Panc1 (cell line): ENCODE measurements at regions not wholly inside any gene's neighbourhood (a gene's known extent, or its start where the extent isn't known, plus 50 kb on each side); places are given as distances from the start of the nearest gene placed in this dataset.

ENCODE experiments used
- ATAC-seq: fragments of 200-7000 bp; cut with Tn5 transposase; 2 replicates; pipeline ENCODE4 v1.9.1; 2020; ENCODE audit warnings: mild to moderate bottlenecking, moderate library complexity
- BruUV-seq: library from RNA; stranded (reverse); fragments of 400-500 nt; replicated peaks from 2 replicates; lab custom pipeline; 2021; lab: Mats Ljungman, UMichigan
- CTCF ChIA-PET: fragments of 300-600 bp; sonication (Branson Sonifier 250); formaldehyde crosslinking; loops from one replicate; lab custom pipeline; 2022; ENCODE audit warnings: antibody characterized with exemption; lab: Charles Lee
- POLR2A ChIA-PET: fragments of 300-600 bp; sonication (Branson Sonifier 250); formaldehyde crosslinking; loops from one replicate; lab custom pipeline; 2022; ENCODE audit warnings: antibody characterized with exemption; lab: Charles Lee
- DNase-seq: peaks from one replicate; pipeline ENCODE4 v3.0.0-alpha.2; 2010; ENCODE audit warnings: low read depth, low spot score
- H3K27ac ChIP-seq: 2 replicates; pipeline ENCODE4 v1.5.1; 2011; ENCODE audit warnings: mild to moderate bottlenecking, low read length, inconsistent platforms
- H3K27me3 ChIP-seq: fragments of 200-500 bp; sonication (Bioruptor generic); 2 replicates; pipeline ENCODE4 v1.6.0; 2014; ENCODE audit warnings: low read length, inconsistent platforms; ENCODE audit not compliant: control insufficient read depth, insufficient read depth
- H3K36me3 ChIP-seq: fragments of 200-500 bp; sonication (Bioruptor generic); 2 replicates; pipeline ENCODE4 v1.5.1; 2014; ENCODE audit warnings: inconsistent platforms, mild to moderate bottlenecking, low read length, moderate library complexity; ENCODE audit not compliant: control insufficient read depth, insufficient read depth
- H3K4me1 ChIP-seq: 2 replicates; pipeline ENCODE4 v1.5.1; 2011; ENCODE audit warnings: inconsistent platforms, mild to moderate bottlenecking, low read length, moderate library complexity; ENCODE audit not compliant: control insufficient read depth, insufficient read depth
- H3K4me3 ChIP-seq, 2 experiments: 2 replicates each; pipeline ENCODE4 v1.5.1; 2011 to 2012; ENCODE audit warnings: low read depth in 2 of 2, low read length in 2 of 2, mild to moderate bottlenecking in 2 of 2, inconsistent platforms in 1 of 2, moderate library complexity in 1 of 2
- H3K9me3 ChIP-seq: fragments of 200-500 bp; sonication (Bioruptor generic); 2 replicates; pipeline ENCODE4 v1.5.1; 2014; ENCODE audit warnings: low read depth, mild to moderate bottlenecking, inconsistent platforms, low read length, moderate library complexity; ENCODE audit not compliant: control insufficient read depth, insufficient read depth
- POLR2AphosphoS5 ChIP-seq: IDR thresholded peaks from 2 replicates; pipeline ENCODE4 v1.6.1; 2012; ENCODE audit warnings: mild to moderate bottlenecking, low read depth, low read length, moderate library complexity
- SIN3A ChIP-seq: IDR thresholded peaks from 2 replicates; pipeline ENCODE4 v1.6.1; 2012; ENCODE audit warnings: low read depth, mild to moderate bottlenecking, low read length, moderate library complexity, borderline replicate concordance; ENCODE audit not compliant: insufficient read depth
- TCF7L2 ChIP-seq: IDR thresholded peaks from 2 replicates; pipeline ENCODE4 v1.6.1; 2011; ENCODE audit warnings: mild to moderate bottlenecking, low read depth, low read length, inconsistent platforms
- in situ Hi-C: cut with HindIII; loops from 2 replicates; pipeline ENCODE4 v1.10.0; 2016; ENCODE audit warnings: low sequenced_read_pairs, low pct_unique_long_range_greater_than_20kb
- intact Hi-C: fragments of 100-400 bp; cut with micrococcal nuclease; formaldehyde crosslinking; loops from one replicate; pipeline ENCODE4 v1.10.0; 2022; ENCODE audit not compliant: unreplicated experiment
- TF ChIP-seq, protein P1 (sequence below): fragments of 450-650 bp; IDR thresholded peaks from 2 replicates; pipeline ENCODE4 v1.5.1; 2017; ENCODE audit warnings: mild to moderate bottlenecking
- TF ChIP-seq, protein P2 (sequence below), 2 experiments: IDR thresholded peaks; 2 replicates each; pipeline ENCODE4 v1.6.1; 2011 to 2012; ENCODE audit warnings: low read depth in 2 of 2, control low read depth in 1 of 2, low read length in 1 of 2, mild to moderate bottlenecking in 1 of 2, moderate library complexity in 1 of 2; ENCODE audit not compliant: insufficient read depth in 1 of 2

DNA sequence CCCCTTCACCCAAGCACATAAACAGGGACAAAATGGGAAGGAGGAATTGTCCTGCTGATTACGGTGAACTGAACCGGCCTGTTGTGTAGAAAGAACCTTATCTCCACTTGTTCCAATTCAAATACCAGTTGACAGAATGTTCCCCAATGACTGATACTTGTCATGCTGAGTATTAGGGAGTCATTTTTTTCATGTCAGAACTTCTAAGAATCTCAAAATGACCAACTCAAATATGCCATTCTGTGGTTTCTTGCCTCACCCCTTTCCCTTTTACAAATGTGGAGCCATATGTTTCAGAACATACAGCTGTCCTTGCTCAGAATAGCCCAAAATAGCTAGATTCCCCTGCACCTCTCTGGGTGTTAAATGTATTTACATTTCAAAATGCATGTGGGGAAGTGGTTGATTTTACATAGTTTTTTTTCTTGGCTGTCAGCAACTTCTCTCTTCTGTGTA lies 405.9 kb upstream of the TBL1XR1 start:
- no peaks in the 10 kb centered on the region for H3K36me3 ChIP-seq
- no peak overlapping the region for H3K4me3 ChIP-seq
- ChIA-PET POLR2A (no interaction called here), CTCF (no interaction called here)
- ATAC-seq (peak; percentile 21; the same call in 1 of the 2 replicates), DNase-seq (no peak)
- H3K27ac ChIP-seq = peak overlapping the region; percentile 64
- H3K9me3 ChIP-seq = peaks cover 4% of the 10 kb centered on the region; the same call in 1 of the 2 replicates
- no peaks in the 10 kb centered on the region for H3K27me3 ChIP-seq
- in situ Hi-C loops = no loop called here
- no TSS peak for BruUV-seq
- intact Hi-C loops = no loop called here
- TF ChIP-seq SIN3A (no peak), POLR2AphosphoS5 (no peak), TCF7L2 (no peak)
- TF ChIP-seq, protein P1, sequence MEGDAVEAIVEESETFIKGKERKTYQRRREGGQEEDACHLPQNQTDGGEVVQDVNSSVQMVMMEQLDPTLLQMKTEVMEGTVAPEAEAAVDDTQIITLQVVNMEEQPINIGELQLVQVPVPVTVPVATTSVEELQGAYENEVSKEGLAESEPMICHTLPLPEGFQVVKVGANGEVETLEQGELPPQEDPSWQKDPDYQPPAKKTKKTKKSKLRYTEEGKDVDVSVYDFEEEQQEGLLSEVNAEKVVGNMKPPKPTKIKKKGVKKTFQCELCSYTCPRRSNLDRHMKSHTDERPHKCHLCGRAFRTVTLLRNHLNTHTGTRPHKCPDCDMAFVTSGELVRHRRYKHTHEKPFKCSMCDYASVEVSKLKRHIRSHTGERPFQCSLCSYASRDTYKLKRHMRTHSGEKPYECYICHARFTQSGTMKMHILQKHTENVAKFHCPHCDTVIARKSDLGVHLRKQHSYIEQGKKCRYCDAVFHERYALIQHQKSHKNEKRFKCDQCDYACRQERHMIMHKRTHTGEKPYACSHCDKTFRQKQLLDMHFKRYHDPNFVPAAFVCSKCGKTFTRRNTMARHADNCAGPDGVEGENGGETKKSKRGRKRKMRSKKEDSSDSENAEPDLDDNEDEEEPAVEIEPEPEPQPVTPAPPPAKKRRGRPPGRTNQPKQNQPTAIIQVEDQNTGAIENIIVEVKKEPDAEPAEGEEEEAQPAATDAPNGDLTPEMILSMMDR = no peak
- TF ChIP-seq, protein P2, sequence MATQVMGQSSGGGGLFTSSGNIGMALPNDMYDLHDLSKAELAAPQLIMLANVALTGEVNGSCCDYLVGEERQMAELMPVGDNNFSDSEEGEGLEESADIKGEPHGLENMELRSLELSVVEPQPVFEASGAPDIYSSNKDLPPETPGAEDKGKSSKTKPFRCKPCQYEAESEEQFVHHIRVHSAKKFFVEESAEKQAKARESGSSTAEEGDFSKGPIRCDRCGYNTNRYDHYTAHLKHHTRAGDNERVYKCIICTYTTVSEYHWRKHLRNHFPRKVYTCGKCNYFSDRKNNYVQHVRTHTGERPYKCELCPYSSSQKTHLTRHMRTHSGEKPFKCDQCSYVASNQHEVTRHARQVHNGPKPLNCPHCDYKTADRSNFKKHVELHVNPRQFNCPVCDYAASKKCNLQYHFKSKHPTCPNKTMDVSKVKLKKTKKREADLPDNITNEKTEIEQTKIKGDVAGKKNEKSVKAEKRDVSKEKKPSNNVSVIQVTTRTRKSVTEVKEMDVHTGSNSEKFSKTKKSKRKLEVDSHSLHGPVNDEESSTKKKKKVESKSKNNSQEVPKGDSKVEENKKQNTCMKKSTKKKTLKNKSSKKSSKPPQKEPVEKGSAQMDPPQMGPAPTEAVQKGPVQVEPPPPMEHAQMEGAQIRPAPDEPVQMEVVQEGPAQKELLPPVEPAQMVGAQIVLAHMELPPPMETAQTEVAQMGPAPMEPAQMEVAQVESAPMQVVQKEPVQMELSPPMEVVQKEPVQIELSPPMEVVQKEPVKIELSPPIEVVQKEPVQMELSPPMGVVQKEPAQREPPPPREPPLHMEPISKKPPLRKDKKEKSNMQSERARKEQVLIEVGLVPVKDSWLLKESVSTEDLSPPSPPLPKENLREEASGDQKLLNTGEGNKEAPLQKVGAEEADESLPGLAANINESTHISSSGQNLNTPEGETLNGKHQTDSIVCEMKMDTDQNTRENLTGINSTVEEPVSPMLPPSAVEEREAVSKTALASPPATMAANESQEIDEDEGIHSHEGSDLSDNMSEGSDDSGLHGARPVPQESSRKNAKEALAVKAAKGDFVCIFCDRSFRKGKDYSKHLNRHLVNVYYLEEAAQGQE (IDR thresholded peaks at IDR 0.05; ENCODE audit: insufficient read depth in 1 of 2, low read depth in 2 of 2, low read length in 1 of 2) = no peak
- peaks cover 13% of the 10 kb centered on the region for H3K4me1 ChIP-seq

DNA sequence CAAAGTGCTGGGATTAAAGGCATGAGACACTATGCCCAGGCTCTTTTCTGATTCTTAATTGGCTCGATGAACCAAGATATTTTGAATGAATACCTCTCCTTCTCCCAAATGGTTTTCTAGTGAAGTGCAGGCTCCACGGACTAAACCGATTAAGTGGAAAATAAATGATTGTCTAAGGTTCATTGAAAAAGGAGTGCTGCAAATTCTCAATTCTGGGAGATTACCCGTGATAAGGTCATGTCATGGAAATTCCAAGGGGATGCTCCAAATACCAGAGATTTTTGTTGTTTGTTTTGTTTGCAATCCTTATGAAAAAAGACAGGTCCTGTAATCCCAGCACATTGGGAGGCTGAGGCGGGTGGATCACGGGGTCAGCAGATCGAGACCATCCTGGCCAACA lies 406.9 kb upstream of the TBL1XR1 start:
- Histone ChIP-seq H3K36me3 (no peaks in the 10 kb centered on the region), H3K4me1 (peaks cover 12% of the 10 kb centered on the region), H3K27ac (peak overlapping the region; percentile 64), H3K27me3 (no peaks in the 10 kb centered on the region), H3K4me3 (no peak overlapping the region), H3K9me3 (peaks cover 4% of the 10 kb centered on the region; the same call in 1 of the 2 replicates)
- POLR2A ChIA-PET = no interaction called here
- intact Hi-C loops (no loop called here), in situ Hi-C loops (no loop called here)
- DNase-seq (no peak), ATAC-seq (no peak)
- no TSS peak for BruUV-seq
- TF ChIP-seq SIN3A (no peak), POLR2AphosphoS5 (no peak), TCF7L2 (no peak)
- TF ChIP-seq, protein P1 = no peak
- TF ChIP-seq, protein P2 (IDR thresholded peaks at IDR 0.05; ENCODE audit: insufficient read depth in 1 of 2, low read depth in 2 of 2, low read length in 1 of 2) = no peak
- CTCF ChIA-PET = no interaction called here
